HEK293 (cell line): ENCODE measurements at regions not wholly inside any gene's neighbourhood (a gene's known extent, or its start where the extent isn't known, plus 50 kb on each side); places are given as distances from the start of the nearest gene placed in this dataset.

Source experiments
- CTCF ChIA-PET: fragments of 350-600 bp; formaldehyde crosslinking; extraction: SDS; loops from one replicate; lab custom pipeline; 2021; ENCODE audit warnings: antibody characterized with exemption; lab: Yijun Ruan, JAX
- POLR2A ChIA-PET: fragments of 300-600 bp; formaldehyde crosslinking; extraction: SDS; loops from one replicate; lab custom pipeline; 2020; ENCODE audit warnings: antibody characterized with exemption, inconsistent platforms; lab: Yijun Ruan, JAX
- H3K27ac ChIP-seq: fragments of 200-500 bp; sonication (Bioruptor generic); 2 replicates; pipeline ENCODE4 v1.5.1; 2014; ENCODE audit warnings: low read depth, low read length, control low read depth, inconsistent platforms; ENCODE audit errors: extremely low read depth
- H3K36me3 ChIP-seq, 2 experiments: fragments of 200-500 bp in 1 of 2; sonication (Bioruptor generic) in 1 of 2; 1 replicate in 1 of 2; 2 replicates in 1 of 2; pipeline ENCODE4 v1.5.1; 2014 to 2017; ENCODE audit warnings: inconsistent platforms in 2 of 2, low read length in 2 of 2; ENCODE audit not compliant: control insufficient read depth in 2 of 2, insufficient read depth in 1 of 2
- H3K4me1 ChIP-seq: fragments of 200-500 bp; sonication (Bioruptor generic); 2 replicates; pipeline ENCODE4 v1.5.1; 2014; ENCODE audit warnings: mild to moderate bottlenecking, low read length, inconsistent platforms; ENCODE audit not compliant: control insufficient read depth, insufficient read depth
- H3K4me3 ChIP-seq: 2 replicates; pipeline ENCODE4 v1.5.1; 2011; ENCODE audit warnings: low read depth, mild to moderate bottlenecking, control low read depth, low read length, moderate library complexity
- H3K9me3 ChIP-seq: fragments of 200-500 bp; sonication (Bioruptor generic); 2 replicates; pipeline ENCODE4 v1.5.1; 2014; ENCODE audit warnings: low read depth, low read length, inconsistent platforms; ENCODE audit not compliant: control insufficient read depth, insufficient read depth
- HOXA7 ChIP-seq: sonication (generic); formaldehyde crosslinking; IDR thresholded peaks from 2 replicates; pipeline ENCODE4 v1.8.1; 2022; ENCODE audit warnings: missing genetic modification reagents, borderline replicate concordance
- MYNN ChIP-seq: fragments of 450-650 bp; formaldehyde crosslinking; IDR thresholded peaks from 2 replicates; pipeline ENCODE4 v1.5.1; 2016; ENCODE audit warnings: missing biosample characterization, missing genetic modification characterization, borderline replicate concordance
- SALL2 ChIP-seq: fragments of 450-650 bp; formaldehyde crosslinking; IDR thresholded peaks from 2 replicates; pipeline ENCODE4 v1.5.0; 2017; ENCODE audit warnings: missing biosample characterization, mild to moderate bottlenecking, missing genetic modification characterization, borderline replicate concordance
- ZBTB11 ChIP-seq: fragments of 450-650 bp; formaldehyde crosslinking; conservative IDR thresholded peaks from 2 replicates; pipeline ENCODE4 v1.5.1; 2016; ENCODE audit warnings: low read depth, missing biosample characterization, missing genetic modification characterization
- ZFP3 ChIP-seq: fragments of 450-650 bp; formaldehyde crosslinking; IDR thresholded peaks from 2 replicates; pipeline ENCODE4 v1.5.1; 2016; ENCODE audit warnings: low read depth, missing biosample characterization, missing genetic modification characterization
- ZFP37 ChIP-seq: fragments of 450-650 bp; formaldehyde crosslinking; IDR thresholded peaks from 2 replicates; pipeline ENCODE4 v1.5.1; 2016; ENCODE audit warnings: missing biosample characterization, missing genetic modification characterization
- ZNF121 ChIP-seq: fragments of 450-650 bp; formaldehyde crosslinking; IDR thresholded peaks from 2 replicates; pipeline ENCODE4 v1.5.1; 2016; ENCODE audit warnings: missing biosample characterization, missing genetic modification characterization
- ZNF19 ChIP-seq: fragments of 450-650 bp; formaldehyde crosslinking; IDR thresholded peaks from 2 replicates; pipeline ENCODE4; 2016; ENCODE audit warnings: missing biosample characterization, missing genetic modification characterization, low read depth
- ZNF221 ChIP-seq: fragments of 450-650 bp; formaldehyde crosslinking; IDR thresholded peaks from 2 replicates; pipeline ENCODE4 v1.5.1; 2017; ENCODE audit warnings: missing biosample characterization, missing genetic modification characterization, borderline replicate concordance
- ZNF223 ChIP-seq: fragments of 450-650 bp; formaldehyde crosslinking; IDR thresholded peaks from 2 replicates; pipeline ENCODE4 v1.5.1; 2016; ENCODE audit warnings: missing biosample characterization, missing genetic modification characterization
- ZNF23 ChIP-seq: fragments of 450-650 bp; formaldehyde crosslinking; IDR thresholded peaks from 2 replicates; pipeline ENCODE4 v1.5.1; 2016; ENCODE audit warnings: missing biosample characterization, missing genetic modification characterization, borderline replicate concordance
- ZNF280D ChIP-seq: fragments of 450-650 bp; formaldehyde crosslinking; IDR thresholded peaks from 2 replicates; pipeline ENCODE4 v1.5.1; 2016; ENCODE audit warnings: missing biosample characterization, missing genetic modification characterization
- ZNF350 ChIP-seq: fragments of 450-650 bp; formaldehyde crosslinking; IDR thresholded peaks from 2 replicates; pipeline ENCODE4 v1.5.0; 2017; ENCODE audit warnings: missing biosample characterization, mild to moderate bottlenecking, missing genetic modification characterization
- ZNF366 ChIP-seq: fragments of 450-650 bp; formaldehyde crosslinking; conservative IDR thresholded peaks from 2 replicates; pipeline ENCODE4 v1.5.1; 2016; ENCODE audit warnings: missing biosample characterization, missing genetic modification characterization
- ZNF416 ChIP-seq: fragments of 450-650 bp; formaldehyde crosslinking; IDR thresholded peaks from 2 replicates; pipeline ENCODE4 v1.5.1; 2016; ENCODE audit warnings: missing biosample characterization, missing genetic modification characterization
- ZNF514 ChIP-seq: fragments of 450-650 bp; formaldehyde crosslinking; IDR thresholded peaks from 2 replicates; pipeline ENCODE4 v1.5.1; 2016; ENCODE audit warnings: missing biosample characterization, missing genetic modification characterization
- ZNF529 ChIP-seq: fragments of 450-650 bp; formaldehyde crosslinking; IDR thresholded peaks from 2 replicates; pipeline ENCODE4 v1.5.1; 2017; ENCODE audit warnings: missing genetic modification characterization, missing biosample characterization; ENCODE audit not compliant: insufficient replicate concordance
- ZNF639 ChIP-seq: fragments of 450-650 bp; formaldehyde crosslinking; IDR thresholded peaks from 2 replicates; pipeline ENCODE4 v1.5.1; 2016; ENCODE audit warnings: missing biosample characterization, missing genetic modification characterization
- ZNF792 ChIP-seq: fragments of 450-650 bp; formaldehyde crosslinking; IDR thresholded peaks from 2 replicates; pipeline ENCODE4 v1.5.1; 2016; ENCODE audit warnings: missing biosample characterization, missing genetic modification characterization
- ZXDB ChIP-seq: fragments of 450-650 bp; formaldehyde crosslinking; IDR thresholded peaks from 2 replicates; pipeline ENCODE4 v1.5.1; 2016; ENCODE audit warnings: missing biosample characterization, missing genetic modification characterization

- H3K4me3 ChIP-seq, result no peak overlapping the region
- TF ChIP-seq ZNF514 (tag by site-specific recombination) (no peak), ZXDB (tag by site-specific recombination) (no peak), ZNF221 (tag by site-specific recombination) (no peak), ZNF416 (no peak), ZNF366 (tag by site-specific recombination) (no peak), ZNF792 (tag by site-specific recombination) (no peak), MYNN (tag by site-specific recombination) (no peak), SALL2 (tag by site-specific recombination) (no peak)
- no peak overlapping the region for H3K27ac ChIP-seq
- ChIA-PET CTCF (no interaction called here), POLR2A (no interaction called here)
- H3K4me1 ChIP-seq, result no peaks in the 10 kb centered on the region
- no peaks in the 10 kb centered on the region for H3K36me3 ChIP-seq
- H3K9me3 ChIP-seq, result no peaks in the 10 kb centered on the region
Measured at GRCh38 chr2:106977717-106978116, 91.8 kb upstream of the ST6GAL2 start.

GRCh38 chr2:106978647-106979046, 92.7 kb upstream of the ST6GAL2 start:
- ChIA-PET CTCF (interaction anchor here (0.6 kb wide), 1 partner anchor 537 kb away, joined by 3 read pairs; no protein-coding TSS in a partner anchor), POLR2A (no interaction called here)
- TF ChIP-seq ZNF121 (tag by site-specific recombination), result no peak
- no peak for TF ChIP-seq ZNF223 (tag by site-specific recombination)
- TF ChIP-seq ZBTB11 (tag by site-specific recombination), result no peak
- no peak for TF ChIP-seq HOXA7 (CRISPR knock-in tag)
- no peak for TF ChIP-seq ZNF280D (tag by site-specific recombination)
- TF ChIP-seq ZNF639 (tag by site-specific recombination), result no peak
- no peak for TF ChIP-seq ZNF19 (tag by site-specific recombination)
- no peak for TF ChIP-seq ZNF529 (tag by site-specific recombination)
- TF ChIP-seq ZNF350 (tag by site-specific recombination), result no peak
- TF ChIP-seq ZFP37 (tag by site-specific recombination), result no peak
- TF ChIP-seq ZNF23, result no peak
- no peak for TF ChIP-seq ZFP3 (tag by site-specific recombination)

More at GRCh38 chr2:106978647-106979046, 92.7 kb upstream of the ST6GAL2 start:
- Histone ChIP-seq H3K36me3 (no peaks in the 10 kb centered on the region), H3K9me3 (no peaks in the 10 kb centered on the region), H3K4me3 (no peak overlapping the region), H3K27ac (no peak overlapping the region), H3K4me1 (no peaks in the 10 kb centered on the region)
